GM18511 (cell line): ENCODE measurements at regions not wholly inside any gene's neighbourhood (a gene's known extent, or its start where the extent isn't known, plus 50 kb on each side); places are given as distances from the start of the nearest gene placed in this dataset.
"Not testable (repeated sequence)": the region's sequence is repeated elsewhere in the genome, so short reads cannot be mapped to it uniquely, and the experiment has no call there.

Experiments used
- ATAC-seq: cut with Tn5 transposase; IDR thresholded peaks from one replicate; pipeline ENCODE4 v1.9.1; 2021; ENCODE audit warnings: mild to moderate bottlenecking, moderate library complexity; ENCODE audit not compliant: unreplicated experiment

DNA sequence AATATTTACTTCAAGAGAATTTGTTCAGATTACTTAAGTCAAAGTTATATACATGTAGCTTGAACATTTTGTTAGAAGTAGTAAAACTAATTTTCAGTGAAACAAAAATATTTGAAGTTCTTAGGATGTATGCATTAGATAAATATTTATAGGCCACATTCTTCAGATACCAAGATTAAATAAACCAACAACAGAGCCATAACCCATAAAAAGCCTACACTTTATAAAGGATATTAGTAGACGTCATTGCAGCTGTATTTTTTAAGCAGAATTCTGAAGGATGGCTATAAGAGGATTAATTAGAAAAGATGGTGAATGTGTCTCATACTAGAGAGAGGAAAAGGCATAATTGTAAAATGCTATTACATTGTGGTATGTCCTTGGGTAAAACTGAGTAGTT is 449.7 kb upstream of the ALCAM start:
- no peak for ATAC-seq

DNA sequence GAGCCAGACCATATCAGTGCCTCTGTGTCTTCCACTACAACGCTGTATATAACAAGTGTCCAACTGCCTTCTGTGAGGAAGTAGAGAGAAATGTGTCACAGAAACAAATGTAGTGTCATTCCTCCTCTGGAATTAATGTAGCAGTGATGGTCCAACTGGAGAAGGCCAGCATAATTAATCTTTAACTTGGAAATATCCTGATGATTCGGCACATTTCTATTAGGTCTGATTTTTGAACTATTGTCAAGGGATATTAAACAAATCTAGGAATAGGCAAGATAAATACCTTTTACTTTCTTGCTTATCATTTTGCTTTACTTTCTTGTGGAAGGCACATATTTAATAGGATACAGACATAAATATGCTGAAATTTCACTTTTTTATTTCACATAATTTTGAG is 446.2 kb upstream of the ALCAM start:
- ATAC-seq: no peak

DNA sequence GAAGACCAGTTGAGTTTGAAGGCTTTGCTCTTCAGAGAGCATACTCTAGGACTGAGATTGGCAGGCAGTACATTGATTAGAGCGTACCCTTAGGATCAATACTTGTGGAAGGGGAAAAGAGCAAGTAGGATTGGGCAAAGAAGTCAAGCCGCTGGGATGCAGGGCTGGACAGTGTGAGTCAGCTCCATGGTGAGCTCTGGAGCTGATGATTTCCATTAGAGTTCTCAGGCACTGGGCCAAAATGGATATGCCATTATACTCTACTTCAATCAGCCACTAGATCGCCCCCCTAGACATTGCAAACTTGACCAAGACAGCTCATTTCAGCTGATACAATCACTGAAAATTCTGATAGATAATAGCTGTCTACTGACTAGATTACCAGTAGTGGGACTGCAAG is 432.7 kb upstream of the ALCAM start:
- ATAC-seq: no peak

- no peak for ATAC-seq
Observed at GRCh38 chr3:104935613-104936012, 431.1 kb upstream of the ALCAM start.

GRCh38 chr3:104939196-104939595 is 427.5 kb upstream of the ALCAM start:
- no peak for ATAC-seq

DNA sequence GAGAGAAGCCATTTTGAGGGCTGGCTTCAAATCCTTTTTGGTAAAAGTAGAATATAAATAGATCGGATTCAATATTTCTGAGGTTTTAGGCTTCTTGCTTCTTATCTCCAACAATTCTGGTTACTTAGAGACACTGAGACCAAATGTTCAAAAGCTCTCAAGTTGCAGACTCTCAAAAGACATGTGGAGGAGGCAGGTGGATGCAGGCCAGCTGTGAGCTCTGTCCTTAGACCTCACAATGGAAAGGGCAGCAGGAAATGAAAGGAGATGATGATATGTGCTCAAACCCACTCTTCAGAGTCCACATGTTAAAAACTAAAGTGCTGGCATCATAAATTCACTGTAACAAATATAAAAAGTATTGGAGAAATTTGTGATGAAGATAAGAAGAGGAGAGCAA is 424.9 kb upstream of the ALCAM start:
- ATAC-seq: no peak

GRCh38 chr3:104943974-104944373 is 422.7 kb upstream of the ALCAM start:
- no peak for ATAC-seq

- ATAC-seq: no peak
Observed at GRCh38 chr3:104947943-104948342, 418.8 kb upstream of the ALCAM start.

DNA sequence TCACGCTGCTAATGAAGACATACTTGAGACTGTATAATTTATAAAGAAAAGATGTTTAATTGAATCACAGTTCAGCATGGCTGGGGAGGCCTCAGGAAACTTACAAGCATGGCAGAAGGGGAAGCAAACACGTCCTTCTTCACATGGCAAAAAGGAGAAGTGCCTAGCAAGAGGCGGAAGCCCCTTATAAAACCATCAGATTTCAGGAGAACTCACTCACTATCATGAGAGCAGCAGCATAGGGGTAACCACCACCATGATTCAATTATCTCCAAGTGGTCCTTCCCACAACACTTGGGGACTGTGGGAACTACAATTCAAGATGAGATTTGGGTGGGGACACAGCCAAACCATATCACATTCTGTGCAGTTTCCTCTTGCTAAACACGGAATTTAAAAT is 416.9 kb upstream of the ALCAM start:
- ATAC-seq: not testable (repeated sequence)

GRCh38 chr3:104951426-104951825 is 415.3 kb upstream of the ALCAM start:
- ATAC-seq: no peak

- ATAC-seq: no peak
Observed at GRCh38 chr3:104952146-104952972, 414.4 kb upstream of the ALCAM start.

DNA sequence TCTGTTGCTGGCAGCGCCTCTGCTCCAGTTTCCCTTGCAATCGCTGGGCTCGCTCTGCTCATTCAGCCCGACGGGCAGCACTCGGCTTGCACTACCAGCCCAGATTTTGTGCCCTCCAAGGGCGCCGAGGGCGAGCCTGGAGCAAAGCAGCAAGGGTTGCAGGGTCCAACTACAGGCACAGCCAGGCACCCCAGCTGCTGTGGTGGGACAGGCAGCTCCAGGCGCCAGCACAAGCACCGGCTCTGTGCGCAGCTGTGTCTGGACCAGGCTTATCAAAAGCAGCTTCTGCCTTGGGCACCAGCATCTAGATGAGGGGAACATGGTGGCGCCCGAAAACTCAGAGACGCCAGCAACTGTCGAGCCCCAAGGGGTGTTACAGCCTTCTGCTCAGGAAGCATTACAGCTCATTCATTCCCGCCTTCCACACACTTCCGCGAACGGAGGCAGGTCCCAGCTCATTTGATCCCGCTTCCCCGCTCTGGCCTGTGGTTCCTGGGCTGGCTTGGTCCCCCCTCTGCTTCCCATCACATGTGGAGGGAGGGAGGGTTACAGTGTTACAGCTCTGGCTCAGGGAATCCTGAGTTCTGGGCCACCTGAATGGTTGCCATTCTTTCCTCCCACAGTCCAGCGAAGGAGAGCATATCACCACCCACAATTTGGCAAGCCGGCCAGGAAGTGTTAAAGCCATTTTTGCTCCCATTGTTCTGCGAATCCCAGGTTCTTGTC is 409.9 kb upstream of the ALCAM start:
- no peak for ATAC-seq

- no peak for ATAC-seq
Observed at GRCh38 chr3:104960579-104960978, 406.1 kb upstream of the ALCAM start.

DNA sequence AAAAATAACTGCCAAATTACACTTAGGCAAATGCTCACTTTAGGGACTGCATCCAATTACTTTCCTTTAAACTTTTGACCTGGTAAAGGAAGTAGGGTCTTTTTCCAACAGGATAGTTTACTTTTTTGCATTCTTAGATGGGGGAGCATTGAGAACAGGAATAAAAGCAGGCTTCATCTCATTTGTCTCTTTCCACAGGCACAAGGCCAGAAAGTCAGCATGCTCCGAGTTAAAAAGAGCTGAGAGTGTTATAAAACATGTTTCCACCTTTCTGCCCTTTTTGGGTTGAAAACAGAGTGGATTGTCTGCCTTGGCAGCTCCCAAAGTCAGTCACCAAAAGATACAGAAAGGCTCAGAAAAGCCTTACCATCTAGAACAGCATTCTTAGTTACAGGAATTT is 404.9 kb upstream of the ALCAM start:
- ATAC-seq: no peak

DNA sequence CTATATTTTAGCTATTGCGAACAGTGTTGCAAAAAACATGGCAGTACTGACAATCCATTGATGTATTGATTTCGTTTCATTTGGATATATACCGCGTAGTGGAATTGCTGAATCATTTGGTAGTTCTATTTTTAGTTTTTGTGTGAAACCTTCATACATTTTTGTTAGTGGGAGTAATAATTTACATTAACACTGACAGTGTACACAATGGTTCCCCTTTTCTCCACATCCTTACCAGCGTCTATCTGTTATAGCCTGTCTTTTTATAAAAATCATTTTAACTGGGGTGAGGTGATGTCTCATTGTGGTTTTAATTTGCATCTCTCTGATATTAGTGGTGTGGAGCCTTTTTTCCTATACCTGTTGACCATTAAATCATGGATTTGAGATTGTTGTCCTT is 392.4 kb upstream of the ALCAM start:
- ATAC-seq: no peak

GRCh38 chr3:104977719-104978118 is 389.0 kb upstream of the ALCAM start:
- no peak for ATAC-seq

GRCh38 chr3:104982130-104982529 is 384.6 kb upstream of the ALCAM start:
- no peak for ATAC-seq

GRCh38 chr3:104987859-104988258 is 378.9 kb upstream of the ALCAM start:
- no peak for ATAC-seq

DNA sequence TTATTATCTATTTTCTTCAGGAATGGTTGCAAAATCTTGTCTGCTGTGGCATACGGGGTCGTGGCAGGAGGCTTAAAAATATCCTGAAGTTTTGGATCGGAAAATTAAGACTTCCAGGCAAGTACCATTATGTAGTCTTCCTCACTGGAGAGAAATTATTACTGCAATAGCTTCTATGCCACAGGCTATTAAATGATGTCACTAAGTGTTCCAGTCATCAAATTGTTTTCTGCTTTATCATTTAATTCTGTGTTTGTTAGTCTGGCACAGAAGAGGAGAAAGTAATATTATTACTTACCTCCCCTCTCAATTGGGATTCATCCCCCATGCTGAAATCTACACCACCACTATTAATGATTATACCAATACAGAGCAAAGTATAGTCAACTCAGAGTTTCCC is 378.2 kb upstream of the ALCAM start:
- ATAC-seq: no peak

DNA sequence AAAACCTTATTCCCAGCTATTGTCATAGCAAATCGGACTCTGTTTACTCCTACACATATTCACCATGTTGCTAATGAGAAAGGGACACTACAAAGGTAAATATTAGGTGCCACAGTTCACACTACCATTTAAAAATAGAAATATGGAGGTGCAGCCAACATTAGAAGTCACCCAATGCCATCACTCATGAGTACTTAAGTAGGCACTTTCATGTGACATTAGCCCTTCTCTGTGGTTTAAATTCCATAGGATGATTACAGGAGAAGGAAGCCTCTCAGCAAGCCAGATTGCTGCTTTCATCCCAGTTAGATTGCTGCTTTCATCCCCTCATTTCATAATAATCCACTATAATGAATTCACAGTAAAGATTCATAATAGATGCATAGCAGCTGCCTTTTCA is 376.8 kb upstream of the ALCAM start:
- ATAC-seq: no peak

GRCh38 chr3:104990758-104991157 is 376.0 kb upstream of the ALCAM start:
- ATAC-seq: no peak

GRCh38 chr3:104992676-104993075 is 374.0 kb upstream of the ALCAM start:
- ATAC-seq: no peak
